GM12891 (cell line): ENCODE measurements at regions not wholly inside any gene's neighbourhood (a gene's known extent, or its start where the extent isn't known, plus 50 kb on each side); places are given as distances from the start of the nearest gene placed in this dataset.
"Not testable (repeated sequence)": the region's sequence is repeated elsewhere in the genome, so short reads cannot be mapped to it uniquely, and the experiment has no call there.

ENCODE experiments used
- DNase-seq: peaks from one replicate; pipeline ENCODE4 v3.0.0; 2011; ENCODE audit warnings: low spot score; ENCODE audit not compliant: insufficient read length
- FAIRE-seq: peaks from 2 replicates; lab custom pipeline; 2011; peaks lifted over from hg19 to GRCh38; lab: Jason Lieb, UNC
- PAX5 ChIP-seq: IDR thresholded peaks from 2 replicates; pipeline ENCODE4 v1.6.1; 2011; ENCODE audit warnings: low read length, moderate library complexity, mild to moderate bottlenecking; ENCODE audit not compliant: insufficient read depth, severe bottlenecking
- POLR2A ChIP-seq: IDR thresholded peaks from 2 replicates; pipeline ENCODE4 v1.6.1; 2011; ENCODE audit warnings: low read depth, low read length, control low read depth
- POLR2AphosphoS5 ChIP-seq: IDR thresholded peaks from 2 replicates; pipeline ENCODE4 v1.6.1; 2011; ENCODE audit warnings: low read depth, low read length, control low read depth
- POU2F2 ChIP-seq: IDR thresholded peaks from 2 replicates; pipeline ENCODE4 v1.6.1; 2011; ENCODE audit warnings: low read depth, mild to moderate bottlenecking, control low read depth, low read length, moderate library complexity
- SPI1 ChIP-seq: IDR thresholded peaks from 2 replicates; pipeline ENCODE4 v1.6.1; 2011; ENCODE audit warnings: low read depth, low read length, control low read depth
- TAF1 ChIP-seq: IDR thresholded peaks from 2 replicates; pipeline ENCODE4 v1.6.1; 2011; ENCODE audit warnings: low read depth, low read length, control low read depth

DNA sequence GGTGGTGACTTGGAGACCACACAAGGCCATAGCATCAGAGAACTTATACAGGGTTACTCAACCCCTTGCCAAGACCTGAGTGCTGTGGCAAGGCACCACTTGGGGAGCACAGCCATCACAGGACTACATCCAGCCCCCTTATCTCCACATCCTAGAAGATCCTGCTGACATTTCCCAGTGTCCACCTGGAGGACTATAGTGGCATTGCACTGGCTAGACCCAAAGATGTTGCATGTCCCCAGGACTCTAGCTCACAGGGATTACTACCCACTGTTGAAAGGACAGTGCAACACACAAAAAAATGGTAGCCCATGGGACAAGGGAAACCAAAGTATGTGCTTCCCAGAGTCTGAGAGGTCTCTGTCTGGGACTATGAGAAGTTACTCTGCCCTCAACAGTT, 411.1 kb upstream of the NUDT12 start:
- no peak for FAIRE-seq
- no peak for TF ChIP-seq POLR2A
- TF ChIP-seq SPI1 = no peak
- no peak for TF ChIP-seq POU2F2
- no peak for TF ChIP-seq TAF1
- TF ChIP-seq POLR2AphosphoS5 = no peak
- TF ChIP-seq PAX5 = no peak
- no peak for DNase-seq

DNA sequence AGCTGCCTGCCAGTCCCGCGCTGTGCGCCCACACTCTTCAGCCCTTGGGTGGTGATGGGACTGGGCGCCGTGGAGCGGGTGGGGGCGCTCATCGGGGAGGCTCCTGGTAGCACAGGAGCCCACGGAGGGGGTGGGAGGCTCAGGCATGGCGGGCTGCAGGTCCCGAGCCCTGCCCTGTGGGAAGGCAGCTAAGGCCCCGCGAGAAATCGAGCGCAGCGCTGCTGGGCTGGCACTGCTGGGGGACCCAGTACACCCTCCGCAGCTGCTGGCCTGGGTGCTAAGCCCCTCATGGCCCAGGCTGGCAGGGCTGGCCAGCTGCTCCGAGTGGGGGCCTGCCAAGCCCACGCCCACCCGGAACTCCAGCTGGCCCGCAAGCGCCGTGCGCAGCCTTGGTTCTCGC, 403.7 kb upstream of the NUDT12 start:
- not testable (repeated sequence) for FAIRE-seq, DNase-seq

DNA sequence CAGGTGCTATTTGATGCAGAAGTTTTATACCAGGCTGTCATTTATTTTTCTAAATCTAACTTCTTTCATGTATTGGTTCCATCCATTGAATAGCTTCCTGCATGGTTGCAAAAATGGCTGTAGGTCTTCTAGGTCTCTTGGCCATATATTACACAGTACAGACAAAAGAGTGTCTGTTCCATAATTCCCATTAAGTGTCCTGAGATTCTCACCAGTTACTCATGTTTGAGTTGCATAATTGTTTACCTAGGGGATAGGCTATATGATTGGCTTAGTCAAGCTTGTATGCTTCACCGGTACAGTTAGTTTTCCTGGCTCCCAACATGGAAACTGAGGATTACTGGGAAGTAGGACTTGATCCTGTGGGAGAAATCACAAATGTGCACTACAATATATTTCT, 399.4 kb upstream of the NUDT12 start:
- FAIRE-seq (no peak), DNase-seq (no peak)
- TF ChIP-seq TAF1 = no peak
- TF ChIP-seq SPI1 = no peak
- no peak for TF ChIP-seq POU2F2
- TF ChIP-seq POLR2A = no peak
- no peak for TF ChIP-seq POLR2AphosphoS5
- TF ChIP-seq PAX5 = no peak

DNA sequence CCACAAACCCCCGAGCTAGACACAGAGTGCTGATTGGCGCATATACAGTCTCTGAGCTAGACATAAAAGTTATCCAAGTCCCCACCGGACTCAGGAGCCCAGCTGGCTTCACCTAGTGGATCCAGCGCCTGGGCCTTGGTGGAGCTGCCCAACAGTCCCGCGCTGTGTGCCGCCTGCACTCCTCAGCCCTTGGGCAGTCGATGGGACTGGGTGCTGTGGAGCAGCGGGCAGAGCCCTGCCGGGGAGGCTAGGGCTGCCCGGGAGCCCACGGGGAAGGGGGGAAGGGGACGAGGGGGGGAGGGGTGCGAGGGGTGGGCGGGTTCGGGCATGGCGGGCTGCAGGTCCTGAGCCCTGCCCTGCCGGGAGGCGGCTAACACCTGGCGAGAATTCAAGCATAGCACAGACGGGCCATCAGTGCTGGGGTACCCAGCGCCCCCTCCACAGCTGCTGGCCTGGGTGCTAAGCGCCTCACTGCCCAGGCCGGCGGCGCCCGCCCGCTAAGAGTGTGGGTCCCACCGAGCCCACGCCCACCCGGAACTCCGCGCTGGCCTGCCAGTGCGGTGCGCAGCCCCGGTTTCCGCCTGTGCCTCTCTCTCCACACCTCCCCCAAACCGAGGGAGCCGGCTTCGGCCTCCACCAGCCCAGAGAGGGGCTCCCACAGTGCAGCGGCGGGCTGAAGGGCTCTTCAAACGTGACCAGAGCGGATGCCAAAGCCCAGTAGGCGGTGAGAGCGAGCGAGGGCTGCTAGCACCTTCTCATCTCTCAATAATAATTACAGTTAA, 391.2 kb upstream of the NUDT12 start:
- TF ChIP-seq POLR2AphosphoS5 (no peak), POU2F2 (no peak), POLR2A (no peak), SPI1 (no peak), PAX5 (no peak), TAF1 (no peak)
- FAIRE-seq (no peak), DNase-seq (no peak)

DNA sequence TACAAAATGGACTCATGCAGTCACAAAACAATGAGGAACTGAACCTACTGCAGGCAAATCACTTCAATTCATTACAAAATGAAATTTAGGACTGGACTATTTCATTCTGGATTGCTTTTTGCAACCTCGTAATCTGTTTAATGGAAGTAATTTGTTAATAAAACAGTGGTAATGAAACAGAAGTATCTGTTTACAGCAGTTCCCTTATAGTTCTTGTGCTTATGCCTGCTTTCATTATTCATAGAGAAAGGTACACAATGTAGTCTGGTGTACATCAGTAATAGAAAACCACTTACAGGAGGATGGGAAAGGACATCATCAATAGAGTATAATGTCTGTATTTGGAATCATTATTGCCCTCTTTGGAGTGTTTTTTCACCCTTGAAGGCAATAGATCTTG, 389.2 kb upstream of the NUDT12 start:
- DNase-seq (no peak), FAIRE-seq (no peak)
- TF ChIP-seq TAF1 = no peak

DNA sequence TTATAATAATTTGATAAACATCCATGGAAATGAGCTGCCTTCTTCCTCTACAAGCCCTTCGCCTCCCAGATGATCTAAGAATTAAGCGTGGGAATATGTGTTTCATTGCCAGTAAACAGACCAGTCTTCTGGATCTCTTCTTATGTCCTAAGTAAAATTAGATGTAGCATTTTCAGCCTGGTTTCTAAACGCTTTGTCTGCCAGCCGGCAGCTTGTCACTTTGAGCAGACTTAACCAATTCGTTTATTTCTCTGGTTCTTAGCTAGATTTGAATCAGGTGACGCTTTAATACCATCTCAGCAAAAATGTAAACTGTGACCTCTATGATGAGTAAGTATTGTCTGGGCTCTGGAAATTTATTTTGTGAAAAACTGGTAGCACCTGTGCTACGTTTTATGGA, 380.6 kb upstream of the NUDT12 start:
- FAIRE-seq = no peak

DNA sequence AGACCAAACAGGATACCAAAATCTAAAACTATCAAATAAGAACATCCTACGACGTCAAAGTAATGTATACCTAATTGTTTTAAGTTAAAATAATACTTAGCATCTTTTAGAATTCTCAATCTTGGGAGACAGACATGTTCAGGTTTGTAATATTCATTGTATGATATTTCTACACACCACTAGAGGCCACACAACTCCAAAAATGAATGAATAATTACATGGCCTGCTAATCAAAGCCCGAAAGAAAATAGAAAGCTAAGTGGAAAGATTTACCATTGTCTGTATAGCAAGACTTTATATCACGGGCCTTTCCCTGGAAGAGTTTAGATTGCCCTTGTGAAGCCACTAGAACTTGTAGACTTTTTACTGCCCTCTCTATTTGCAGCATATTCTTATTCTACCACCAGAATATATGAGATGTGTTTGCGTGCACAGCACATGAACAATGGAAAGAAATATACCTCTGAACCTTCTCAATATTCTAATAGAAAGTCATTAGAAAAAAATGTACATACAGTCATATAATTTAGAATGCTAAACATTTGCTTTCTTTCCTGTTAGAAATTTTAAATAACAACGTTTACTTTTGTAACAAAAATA, 380.1 kb upstream of the NUDT12 start:
- TF ChIP-seq PAX5 (no peak), POLR2A (no peak), POU2F2 (no peak), SPI1 (no peak)
- no peak for DNase-seq
- no peak for FAIRE-seq

More for the DNA sequence above, 380.6 kb upstream of the NUDT12 start:
- no peak for DNase-seq
- no peak for TF ChIP-seq SPI1
- no peak for TF ChIP-seq POLR2A
- TF ChIP-seq POLR2AphosphoS5 = no peak
- no peak for TF ChIP-seq TAF1
- TF ChIP-seq POU2F2 = no peak

DNA sequence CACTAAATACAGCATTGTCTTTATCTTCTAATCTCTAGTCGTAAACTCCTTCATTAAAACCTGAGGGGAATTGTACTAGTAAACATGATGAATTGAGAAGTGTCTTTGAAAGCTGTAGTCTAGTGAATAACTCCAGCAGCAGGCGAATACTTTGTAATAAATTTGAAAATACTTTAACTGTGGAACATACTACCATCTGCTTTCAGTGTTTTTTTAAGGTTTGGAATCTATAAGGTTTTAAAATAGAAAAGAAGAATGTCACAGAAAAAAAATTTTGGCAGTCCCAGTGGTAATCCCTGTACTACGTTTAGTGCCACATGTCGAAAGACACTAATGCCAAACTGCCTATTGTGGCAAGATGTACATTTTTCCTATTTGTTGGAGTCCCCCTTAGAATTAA, 379.0 kb upstream of the NUDT12 start:
- DNase-seq (no peak), FAIRE-seq (no peak)
- TF ChIP-seq POLR2A = no peak

DNA sequence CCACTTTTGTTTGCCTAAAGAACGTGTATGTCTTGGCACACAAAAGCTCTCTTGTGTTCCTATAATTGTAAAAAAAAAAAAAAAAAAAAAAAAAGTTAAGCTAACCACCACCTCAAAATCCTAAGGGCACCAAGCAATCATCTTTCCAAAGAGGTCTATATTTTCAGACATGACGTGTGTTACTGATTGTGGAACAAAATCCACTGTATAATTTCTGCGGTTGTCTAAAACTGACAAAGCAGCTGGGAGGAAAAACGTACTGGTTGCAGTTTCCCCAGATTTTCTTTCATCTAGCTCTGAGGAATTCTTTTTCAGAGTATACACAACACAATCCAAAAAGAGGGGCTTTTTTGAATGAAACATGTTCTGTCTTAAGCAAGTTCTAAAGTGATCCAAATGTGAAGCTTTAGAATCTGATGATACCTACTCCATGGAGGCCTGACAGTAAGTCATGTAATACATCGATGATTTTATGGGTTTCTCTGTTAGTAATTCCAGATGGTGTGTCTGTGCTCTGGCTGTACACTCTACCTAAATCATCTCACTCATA, 375.6 kb upstream of the NUDT12 start:
- FAIRE-seq = no peak
- no peak for DNase-seq
- TF ChIP-seq POLR2A (no peak), POLR2AphosphoS5 (no peak), TAF1 (no peak), SPI1 (no peak), PAX5 (no peak), POU2F2 (no peak)

DNA sequence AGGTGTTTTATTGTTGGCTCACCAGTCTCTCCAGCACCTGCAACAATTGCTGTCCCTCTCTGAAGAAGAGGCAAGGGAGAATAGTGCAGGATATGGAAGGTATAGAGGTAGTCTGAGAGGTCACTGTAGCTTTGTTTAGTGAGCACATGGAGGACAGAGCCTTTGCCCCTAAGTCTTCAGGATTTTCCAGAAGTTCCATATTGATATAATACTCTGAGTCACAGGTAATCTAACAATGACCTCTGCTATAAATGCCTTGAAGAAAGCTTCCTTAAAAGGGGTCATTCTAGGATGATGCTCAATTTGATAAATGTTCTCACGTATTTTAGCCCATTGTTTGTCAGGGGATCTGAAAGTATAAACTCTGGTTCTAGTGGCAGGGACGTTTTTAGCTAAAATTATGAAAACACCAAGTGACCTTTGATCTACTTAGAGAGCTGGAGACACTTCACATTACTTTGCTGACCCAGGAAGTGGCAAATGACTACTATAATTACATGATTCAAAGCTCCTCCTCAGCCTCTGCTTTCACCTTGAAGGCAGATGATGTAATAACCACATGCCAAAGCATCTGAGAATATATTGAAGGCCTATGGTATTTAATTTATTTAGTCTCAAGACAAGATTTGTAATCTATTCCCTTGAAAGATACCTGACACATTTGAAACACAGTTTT, 366.9 kb upstream of the NUDT12 start:
- FAIRE-seq = no peak
- DNase-seq = no peak
- TF ChIP-seq SPI1 = no peak
- TF ChIP-seq POU2F2 = no peak
- no peak for TF ChIP-seq POLR2AphosphoS5
- TF ChIP-seq PAX5 = no peak
- TF ChIP-seq POLR2A = no peak
- no peak for TF ChIP-seq TAF1
